CD14-positive monocyte (primary cell): ENCODE measurements at regions not wholly inside any gene's neighbourhood (a gene's known extent, or its start where the extent isn't known, plus 50 kb on each side); places are given as distances from the start of the nearest gene placed in this dataset.

Source experiments
- DNase-seq, 3 donors: peaks; one replicate each; pipeline ENCODE4 v3.0.0-alpha.2; 2011 to 2022
- H2AFZ ChIP-seq: 2 replicates; pipeline ENCODE4 v1.6.0; 2012; ENCODE audit warnings: mild to moderate bottlenecking, low read depth, low read length, inconsistent platforms; ENCODE audit not compliant: insufficient read depth, poor library complexity, severe bottlenecking
- H3K27ac ChIP-seq, 2 donors: 1 replicate in 1 of 2; 2 replicates in 1 of 2; pipeline ENCODE4 v1.5.1; 2012 to 2013; ENCODE audit warnings: low read length in 2 of 2, control low read depth in 1 of 2, inconsistent platforms in 1 of 2, low read depth in 1 of 2, mild to moderate bottlenecking in 1 of 2
- H3K27me3 ChIP-seq, 2 donors: one replicate each; pipeline versions ENCODE4 v1.6.0 to v1.6.1; 2011 to 2013; ENCODE audit warnings: low read length in 2 of 2; ENCODE audit not compliant: control insufficient read depth in 2 of 2, insufficient read depth in 2 of 2
- H3K36me3 ChIP-seq, 2 donors: replicated peaks in 1 of 2; 1 replicate in 1 of 2; 2 replicates in 1 of 2; pipeline versions ENCODE4 v1.5.1 to v1.6.1; 2012 to 2013; ENCODE audit warnings: low read length in 2 of 2, control low read depth in 1 of 2, inconsistent platforms in 1 of 2, mild to moderate bottlenecking in 1 of 2; ENCODE audit not compliant: insufficient read depth in 2 of 2, control insufficient read depth in 1 of 2
- H3K4me1 ChIP-seq, 2 donors: 1 replicate in 1 of 2; 2 replicates in 1 of 2; pipeline versions ENCODE4 v1.5.1 to v1.6.1; 2012 to 2013; ENCODE audit warnings: low read length in 2 of 2, control low read depth in 1 of 2, inconsistent platforms in 1 of 2, mild to moderate bottlenecking in 1 of 2, moderate library complexity in 1 of 2; ENCODE audit not compliant: insufficient read depth in 2 of 2, control insufficient read depth in 1 of 2
- H3K4me2 ChIP-seq: replicated peaks from 2 replicates; pipeline ENCODE3; 2012; ENCODE audit warnings: low read length, moderate library complexity, mild to moderate bottlenecking; ENCODE audit not compliant: poor library complexity, severe bottlenecking; ENCODE audit errors: extremely low read depth
- H3K4me3 ChIP-seq, 3 experiments: fragments of 200-600 bp in 1 of 3; sonication (generic) in 1 of 3; replicated peaks in 1 of 3; 1 replicate in 2 of 3; 2 replicates in 1 of 3; pipeline ENCODE4 v1.5.1; 2011 to 2013; ENCODE audit warnings: low read length in 3 of 3, mild to moderate bottlenecking in 3 of 3, control low read depth in 2 of 3, low read depth in 2 of 3, inconsistent platforms in 1 of 3, moderate library complexity in 1 of 3
- H3K79me2 ChIP-seq: 2 replicates; pipeline ENCODE4 v1.6.0; 2012; ENCODE audit warnings: mild to moderate bottlenecking, control low read depth, inconsistent platforms, low read length, moderate library complexity; ENCODE audit not compliant: insufficient read depth
- H3K9ac ChIP-seq: 2 replicates; pipeline ENCODE4 v1.6.0; 2017; ENCODE audit warnings: low read length, mild to moderate bottlenecking; ENCODE audit not compliant: insufficient read depth, poor library complexity, severe bottlenecking
- H3K9me3 ChIP-seq, 2 donors: replicated peaks in 1 of 2; 1 replicate in 1 of 2; 2 replicates in 1 of 2; pipeline versions ENCODE4 v1.5.1 to v1.6.1; 2012 to 2013; ENCODE audit warnings: low read length in 2 of 2, control low read depth in 1 of 2; ENCODE audit not compliant: control insufficient read depth in 1 of 2, insufficient read depth in 1 of 2
- H4K20me1 ChIP-seq: 2 replicates; pipeline ENCODE4 v1.6.0; 2012; ENCODE audit warnings: mild to moderate bottlenecking, low read length, control low read depth, moderate library complexity; ENCODE audit not compliant: insufficient read depth
- H3K27ac Mint-ChIP-seq, 7 donors: one replicate each; pipeline ENCODE4 v1.8.0; 2020; ENCODE audit warnings: mild to moderate bottlenecking in 7 of 7, mixed read lengths in 7 of 7, moderate library complexity in 6 of 7, inconsistent platforms in 2 of 7
- H3K27me3 Mint-ChIP-seq, 3 donors: one replicate each; pipeline ENCODE4 v1.8.0; 2021 to 2022; ENCODE audit warnings: low read depth in 3 of 3, mild to moderate bottlenecking in 3 of 3, mixed read lengths in 3 of 3, moderate library complexity in 3 of 3, inconsistent platforms in 1 of 3
- H3K36me3 Mint-ChIP-seq, 2 donors: one replicate each; pipeline ENCODE4 v1.8.0; 2020; ENCODE audit warnings: mixed read lengths in 2 of 2, inconsistent platforms in 1 of 2, mild to moderate bottlenecking in 1 of 2
- H3K4me1 Mint-ChIP-seq: one replicate; pipeline ENCODE4 v1.8.0; 2020; ENCODE audit warnings: mild to moderate bottlenecking, mixed read lengths
- H3K4me3 Mint-ChIP-seq, 2 donors: one replicate each; pipeline ENCODE4 v1.8.0; 2020; ENCODE audit warnings: mild to moderate bottlenecking in 2 of 2, mixed read lengths in 2 of 2, moderate library complexity in 1 of 2
- H3K9me3 Mint-ChIP-seq, 7 donors: one replicate each; pipeline ENCODE4 v1.8.0; 2020 to 2022; ENCODE audit warnings: mixed read lengths in 7 of 7, mild to moderate bottlenecking in 6 of 7, moderate library complexity in 6 of 7, inconsistent platforms in 2 of 7
- CTCF ChIP-seq: fragments of 200-600 bp; IDR thresholded peaks from one replicate; pipeline ENCODE4 v1.8.0; 2022; ENCODE audit warnings: antibody characterized with exemption, mild to moderate bottlenecking
- WGBS: methylation state at CpG from one replicate; pipeline ENCODE4 v1.1.5; 2013; ENCODE audit warnings: missing lambda C conversion rate; ENCODE audit not compliant: insufficient coverage; 5-methylcytosine and 5-hydroxymethylcytosine counted together
- intact Hi-C, 2 donors: fragments of 100-400 bp; cut with micrococcal nuclease; formaldehyde crosslinking; loops; one replicate each; pipeline versions ENCODE4 v1.15.0 to v1.15.1; 2023

GRCh38 chr2:52697690-52698089, 1069.9 kb upstream of the CHAC2 start:
- H2AFZ ChIP-seq: no peak overlapping the region
- Mint-ChIP-seq H3K36me3 (no peaks in the 10 kb centered on the region), H3K9me3 (peaks cover 0 to 4% (median 3%) of the 10 kb centered on the region in 7 donors), H3K27me3 (no peaks in the 10 kb centered on the region), H3K4me1 (no peaks in the 10 kb centered on the region), H3K4me3 (no peak overlapping the region), H3K27ac (no peak overlapping the region)
- intact Hi-C loops: no loop called here
- peaks cover 0 to 4% of the 10 kb centered on the region in 2 donors for H3K9me3 ChIP-seq
- no peak overlapping the region for H3K9ac ChIP-seq
- no peaks in the 10 kb centered on the region for H3K79me2 ChIP-seq
- H3K36me3 ChIP-seq: no peaks in the 10 kb centered on the region
- no peak overlapping the region for H3K4me3 ChIP-seq
- no peaks in the 10 kb centered on the region for H3K4me1 ChIP-seq
- WGBS: no CpG with 5 or more reads among the region's 4 CpGs
- no peak overlapping the region for H3K4me2 ChIP-seq
- H3K27ac ChIP-seq: no peak overlapping the region
- DNase-seq: no peak
- TF ChIP-seq CTCF: no peak
- no peaks in the 10 kb centered on the region for H3K27me3 ChIP-seq
- H4K20me1 ChIP-seq: no peaks in the 10 kb centered on the region

- no peaks in the 10 kb centered on the region for H3K4me1 Mint-ChIP-seq
- H3K36me3 Mint-ChIP-seq: no peaks in the 10 kb centered on the region
- H3K4me1 ChIP-seq: no peaks in the 10 kb centered on the region
Measured at GRCh38 chr2:52695731-52696130, 1071.9 kb upstream of the CHAC2 start.

More at GRCh38 chr2:52695731-52696130, 1071.9 kb upstream of the CHAC2 start:
- H2AFZ ChIP-seq: no peak overlapping the region
- Mint-ChIP-seq H3K4me3 (no peak overlapping the region), H3K27ac (no peak overlapping the region), H3K27me3 (peaks cover 0 to 2% (median 0%) of the 10 kb centered on the region in 3 donors), H3K9me3 (peaks cover 0 to 4% (median 3%) of the 10 kb centered on the region in 7 donors)
- no peak overlapping the region for H3K27ac ChIP-seq
- no peaks in the 10 kb centered on the region for H3K27me3 ChIP-seq
- H3K9me3 ChIP-seq: peaks cover 2 to 4% of the 10 kb centered on the region in 2 donors
- DNase-seq: no peak
- H3K4me2 ChIP-seq: no peak overlapping the region
- H3K36me3 ChIP-seq: no peaks in the 10 kb centered on the region
- WGBS: no CpG with 5 or more reads among the region's 3 CpGs
- intact Hi-C loops: no loop called here
- no peaks in the 10 kb centered on the region for H3K79me2 ChIP-seq
- no peaks in the 10 kb centered on the region for H4K20me1 ChIP-seq
- no peak overlapping the region for H3K4me3 ChIP-seq
- no peak overlapping the region for H3K9ac ChIP-seq
- no peak for TF ChIP-seq CTCF
